GM21526 (cell line): ENCODE measurements at regions not wholly inside any gene's neighbourhood (a gene's known extent, or its start where the extent isn't known, plus 50 kb on each side); places are given as distances from the start of the nearest gene placed in this dataset.
A peak's percentile ranks its signal among the peaks of the same experiment; 100 is the strongest.

ENCODE experiments used
- ATAC-seq: cut with Tn5 transposase; IDR thresholded peaks from one replicate; pipeline ENCODE4 v1.9.1; 2021; ENCODE audit warnings: moderate library complexity; ENCODE audit not compliant: unreplicated experiment, low FRiP score

- peak; percentile 80 for ATAC-seq
Observed at GRCh38 chr12:92034858-92035401, 110.7 kb downstream of the BTG1 start.

GRCh38 chr12:92034083-92034482, 111.6 kb downstream of the BTG1 start:
- no peak for ATAC-seq

- ATAC-seq = no peak
Observed at GRCh38 chr12:92032965-92033364, 112.7 kb downstream of the BTG1 start.

- no peak for ATAC-seq
Observed at GRCh38 chr12:92032101-92032500, 113.5 kb downstream of the BTG1 start.

GRCh38 chr12:92030618-92031017, 115.0 kb downstream of the BTG1 start:
- peak; percentile 46 for ATAC-seq

GRCh38 chr12:92029902-92030586, 115.6 kb downstream of the BTG1 start:
- no peak for ATAC-seq

GRCh38 chr12:92029136-92029535, 116.5 kb downstream of the BTG1 start:
- ATAC-seq = no peak

- ATAC-seq = no peak
Observed at GRCh38 chr12:92028441-92028709, 117.3 kb downstream of the BTG1 start.

GRCh38 chr12:92027701-92028440, 117.8 kb downstream of the BTG1 start:
- no peak for ATAC-seq

- no peak for ATAC-seq
Observed at GRCh38 chr12:92027243-92027642, 118.4 kb downstream of the BTG1 start.

GRCh38 chr12:92025462-92026207, 120.0 kb downstream of the BTG1 start:
- ATAC-seq = no peak

GRCh38 chr12:92022093-92022492, 123.6 kb downstream of the BTG1 start:
- ATAC-seq = no peak

- no peak for ATAC-seq
Observed at GRCh38 chr12:92021666-92022035, 124.0 kb downstream of the BTG1 start.

- ATAC-seq = no peak
Observed at GRCh38 chr12:92020983-92021665, 124.5 kb downstream of the BTG1 start.

- ATAC-seq = no peak
Observed at GRCh38 chr12:92019491-92020277, 126.0 kb downstream of the BTG1 start.

GRCh38 chr12:92012691-92013090, 133.0 kb downstream of the BTG1 start:
- no peak for ATAC-seq

- ATAC-seq = no peak
Observed at GRCh38 chr12:92010853-92011701, 134.6 kb downstream of the BTG1 start.

- ATAC-seq = no peak
Observed at GRCh38 chr12:92010368-92010767, 135.3 kb downstream of the BTG1 start.

GRCh38 chr12:92008345-92008744, 137.3 kb downstream of the BTG1 start:
- ATAC-seq = no peak
